Body of pancreas (tissue), 4 donors: ENCODE measurements at regions not wholly inside any gene's neighbourhood (a gene's known extent, or its start where the extent isn't known, plus 50 kb on each side); places are given as distances from the start of the nearest gene placed in this dataset.

Experiments
- CTCF ChIP-seq, 7 experiments: fragments of 450-650 bp in 4 of 7; fragments of 200-600 bp in 3 of 7; sonication (generic) in 3 of 7; IDR thresholded peaks; one replicate each; pipeline ENCODE4 v1.5.1; 2016 to 2019; ENCODE audit warnings: antibody characterized with exemption in 7 of 7
- POLR2A ChIP-seq, 3 donors: fragments of 450-650 bp; IDR thresholded peaks; one replicate each; pipeline ENCODE4 v1.6.1; 2016; ENCODE audit warnings: antibody characterized with exemption in 3 of 3, mild to moderate bottlenecking in 2 of 3

- TF ChIP-seq CTCF (IDR thresholded peaks at IDR 0.05) (no peak), POLR2A (IDR thresholded peaks at IDR 0.05) (no peak)
Measured at GRCh38 chr3:110753516-110753915, 318.1 kb upstream of the NECTIN3 start.
